HG03439 (cell line): ENCODE measurements at regions not wholly inside any gene's neighbourhood (a gene's known extent, or its start where the extent isn't known, plus 50 kb on each side); places are given as distances from the start of the nearest gene placed in this dataset.

Experiments used
- ATAC-seq: cut with Tn5 transposase; IDR thresholded peaks from one replicate; pipeline ENCODE4 v1.9.1; 2021; ENCODE audit warnings: mild to moderate bottlenecking, moderate library complexity; ENCODE audit not compliant: unreplicated experiment

- no peak for ATAC-seq
These were observed 92.0 kb upstream of the TPM1 start for GRCh38 chr15:62950462-62950931.

- ATAC-seq = no peak
These were observed 91.1 kb upstream of the TPM1 start for GRCh38 chr15:62951481-62951880.

- no peak for ATAC-seq
These were observed 89.5 kb upstream of the TPM1 start for GRCh38 chr15:62953021-62953420.

- ATAC-seq = no peak
These were observed 89.0 kb upstream of the TPM1 start for GRCh38 chr15:62953496-62954045.

- ATAC-seq = no peak
These were observed 85.4 kb upstream of the TPM1 start for GRCh38 chr15:62957130-62957529.

GRCh38 chr15:62958528-62959363, 83.8 kb upstream of the TPM1 start:
- ATAC-seq = no peak

GRCh38 chr15:62961134-62961533, 81.4 kb upstream of the TPM1 start:
- no peak for ATAC-seq

GRCh38 chr15:62962101-62962995, 80.2 kb upstream of the TPM1 start:
- ATAC-seq = no peak

- no peak for ATAC-seq
These were observed 78.3 kb upstream of the TPM1 start for GRCh38 chr15:62964251-62964650.

GRCh38 chr15:62966294-62967078, 76.1 kb upstream of the TPM1 start:
- no peak for ATAC-seq

- no peak for ATAC-seq
These were observed 73.8 kb upstream of the TPM1 start for GRCh38 chr15:62968699-62969098.

GRCh38 chr15:62969442-62970089, 73.0 kb upstream of the TPM1 start:
- no peak for ATAC-seq

- ATAC-seq = no peak
These were observed 69.7 kb upstream of the TPM1 start for GRCh38 chr15:62972814-62973213.

- ATAC-seq = no peak
These were observed 67.0 kb upstream of the TPM1 start for GRCh38 chr15:62975515-62975914.

GRCh38 chr15:62976301-62976881, 66.2 kb upstream of the TPM1 start:
- ATAC-seq = no peak

- ATAC-seq = no peak
These were observed 64.4 kb upstream of the TPM1 start for GRCh38 chr15:62977952-62978811.

GRCh38 chr15:62979252-62979651, 63.3 kb upstream of the TPM1 start:
- no peak for ATAC-seq

GRCh38 chr15:62981071-62981470, 61.5 kb upstream of the TPM1 start:
- no peak for ATAC-seq

- no peak for ATAC-seq
These were observed 58.6 kb upstream of the TPM1 start for GRCh38 chr15:62983956-62984355.
